Lower leg skin (tissue), 3 donors: ENCODE measurements at regions not wholly inside any gene's neighbourhood (a gene's known extent, or its start where the extent isn't known, plus 50 kb on each side); places are given as distances from the start of the nearest gene placed in this dataset.

Source experiments
- CTCF ChIP-seq, 3 donors: fragments of 450-650 bp; IDR thresholded peaks; one replicate each; pipeline ENCODE4 v1.5.1; 2016; ENCODE audit warnings: antibody characterized with exemption in 3 of 3, mild to moderate bottlenecking in 3 of 3, moderate library complexity in 2 of 3
- POLR2A ChIP-seq, 2 donors: fragments of 450-650 bp; IDR thresholded peaks; one replicate each; pipeline ENCODE4 v1.6.1; 2016 to 2017; ENCODE audit warnings: antibody characterized with exemption in 2 of 2, mild to moderate bottlenecking in 1 of 2, moderate library complexity in 1 of 2

GRCh38 chrX:68982476-68982875 is 153.7 kb downstream of the EFNB1 start:
- TF ChIP-seq CTCF (IDR thresholded peaks at IDR 0.05) (no peak), POLR2A (IDR thresholded peaks at IDR 0.05) (no peak)
